K562 (cell line): ENCODE measurements at regions not wholly inside any gene's neighbourhood (a gene's known extent, or its start where the extent isn't known, plus 50 kb on each side); places are given as distances from the start of the nearest gene placed in this dataset.
A peak's percentile ranks its signal among the peaks of the same experiment; 100 is the strongest.

ENCODE experiments used
- ATF4 ChIP-seq: fragments of 450-650 bp; formaldehyde crosslinking; IDR thresholded peaks from 2 replicates; pipeline ENCODE4 v1.4.0; 2022; ENCODE audit warnings: mild to moderate bottlenecking, moderate library complexity
- BRCA1 ChIP-seq, 2 experiments: fragments of 450-650 bp in 1 of 2; sonication (generic) in 1 of 2; formaldehyde crosslinking in 1 of 2; IDR thresholded peaks; 2 replicates each; pipeline versions ENCODE4 v1.5.0 to v1.6.1; 2017 to 2020; ENCODE audit warnings: mild to moderate bottlenecking in 1 of 2, missing genetic modification reagents in 1 of 2
- CBFA2T3 ChIP-seq: fragments of 450-650 bp; IDR thresholded peaks from 2 replicates; pipeline ENCODE4 v1.6.1; 2017
- CHD1 ChIP-seq: fragments of 200-600 bp; sonication (generic); IDR thresholded peaks from one replicate; pipeline ENCODE4 v1.6.1; 2012; ENCODE audit warnings: mild to moderate bottlenecking, moderate library complexity, low read length, inconsistent platforms
- DPF2 ChIP-seq: fragments of 450-650 bp; IDR thresholded peaks from 2 replicates; pipeline ENCODE4 v1.6.1; 2016
- ETV5 ChIP-seq: sonication (generic); formaldehyde crosslinking; IDR thresholded peaks from 2 replicates; pipeline ENCODE4 v1.4.0; 2020; ENCODE audit warnings: low read depth, mild to moderate bottlenecking, missing genetic modification reagents
- FOXK2 ChIP-seq, 2 experiments: fragments of 450-650 bp; IDR thresholded peaks in 1 of 2; conservative IDR thresholded peaks in 1 of 2; 2 replicates each; pipeline ENCODE4 v1.6.1; 2016; ENCODE audit warnings: low read depth in 2 of 2, mild to moderate bottlenecking in 1 of 2
- FOXM1 ChIP-seq, 2 experiments: fragments of 450-650 bp in 1 of 2; sonication (generic) in 1 of 2; formaldehyde crosslinking in 1 of 2; IDR thresholded peaks; 2 replicates each; pipeline versions ENCODE4 v1.6.1 to v1.9.0; 2017 to 2022; ENCODE audit warnings: low read depth in 2 of 2, mild to moderate bottlenecking in 2 of 2, missing genetic modification reagents in 1 of 2, moderate library complexity in 1 of 2
- GATA2 ChIP-seq: sonication (generic); formaldehyde crosslinking; IDR thresholded peaks from 2 replicates; pipeline ENCODE4 v1.4.0; 2020; ENCODE audit warnings: mild to moderate bottlenecking, missing genetic modification reagents
- HES1 ChIP-seq: fragments of 450-650 bp; IDR thresholded peaks from 2 replicates; pipeline ENCODE4 v1.6.1; 2016; ENCODE audit warnings: low read depth, mild to moderate bottlenecking, moderate library complexity
- LEF1 ChIP-seq: fragments of 450-650 bp; IDR thresholded peaks from 2 replicates; pipeline ENCODE4 v1.6.1; 2016; ENCODE audit warnings: mild to moderate bottlenecking
- MCM3 ChIP-seq: fragments of 450-650 bp; IDR thresholded peaks from 2 replicates; pipeline ENCODE4 v1.6.1; 2016
- MEIS2 ChIP-seq: fragments of 450-650 bp; IDR thresholded peaks from 2 replicates; pipeline ENCODE4 v1.6.1; 2014; ENCODE audit warnings: mild to moderate bottlenecking; ENCODE audit not compliant: partially characterized antibody
- MTA2 ChIP-seq: fragments of 450-650 bp; IDR thresholded peaks from 2 replicates; pipeline ENCODE4 v1.6.1; 2016; ENCODE audit warnings: low read depth
- RBM39 ChIP-seq: fragments of 200-400 bp; formaldehyde crosslinking; optimal IDR thresholded peaks from 2 replicates; pipeline ENCODE3; 2018; ENCODE audit warnings: low read depth, low read length
- SMARCA4 ChIP-seq: fragments of 450-650 bp; IDR thresholded peaks from 2 replicates; pipeline ENCODE4 v1.6.1; 2016
- SMARCE1 ChIP-seq: fragments of 450-650 bp; IDR thresholded peaks from 2 replicates; pipeline ENCODE4 v1.7.1; 2016; ENCODE audit warnings: mild to moderate bottlenecking
- TAF9B ChIP-seq: fragments of 450-650 bp; IDR thresholded peaks from 2 replicates; pipeline ENCODE4 v1.6.1; 2018; ENCODE audit warnings: mild to moderate bottlenecking; ENCODE audit not compliant: partially characterized antibody
- THAP12 ChIP-seq: fragments of 250-450 bp; sonication (Bioruptor Pico); IDR thresholded peaks from 2 replicates; pipeline ENCODE4 v1.9.0; 2021; ENCODE audit warnings: mild to moderate bottlenecking, inconsistent platforms
- ZNF384 ChIP-seq: IDR thresholded peaks from 2 replicates; pipeline ENCODE4 v1.6.1; 2012; ENCODE audit warnings: low read depth, low read length, improper control_type of control experiment
- ZNF518B ChIP-seq: fragments of 250-450 bp; sonication (Bioruptor Pico); IDR thresholded peaks from 2 replicates; pipeline ENCODE4 v1.5.0; 2021; ENCODE audit warnings: mild to moderate bottlenecking, moderate library complexity
- ZNF644 ChIP-seq: fragments of 200-800 bp; sonication (Bioruptor generic); IDR thresholded peaks from 2 replicates; pipeline ENCODE4 v1.6.1; 2016; ENCODE audit warnings: low read depth, missing genetic modification characterization, missing compliant biosample characterization
- ZNF764 ChIP-seq: fragments of 250-450 bp; sonication (Bioruptor Pico); IDR thresholded peaks from 2 replicates; pipeline ENCODE4 v1.4.0; 2020; ENCODE audit warnings: low read depth, mild to moderate bottlenecking, moderate library complexity

- TF ChIP-seq THAP12 (CRISPR knock-in tag): no peak
- TF ChIP-seq ATF4 (CRISPR knock-in tag): peak; percentile 86
- peak; percentile 68; the same call in 1 of the 2 replicates for TF ChIP-seq LEF1
- peak; percentile 51; the same call in 1 of the 2 replicates for TF ChIP-seq HES1
- TF ChIP-seq RBM39: no peak
- TF ChIP-seq MEIS2: peak; percentile 89
- TF ChIP-seq SMARCE1: peak; percentile 73; the same call in 1 of the 2 replicates
- peak; percentile 67; the same call in 1 of the 2 replicates for TF ChIP-seq DPF2
- TF ChIP-seq TAF9B: no peak
- no peak for TF ChIP-seq ETV5
- peak; percentile 27; the same call in 1 of the 2 replicates for TF ChIP-seq GATA2
- TF ChIP-seq ZNF518B (CRISPR knock-in tag): no peak
- TF ChIP-seq MTA2: peak; percentile 72
- TF ChIP-seq CBFA2T3: peak; percentile 75
- TF ChIP-seq CHD1: no peak
- TF ChIP-seq SMARCA4: peak; percentile 82
- peak; percentile 63; the same call in 1 of the 2 replicates for TF ChIP-seq FOXM1 (IDR thresholded peaks at IDR 0.05; ENCODE audit: low read depth)
- TF ChIP-seq FOXM1 (CRISPR knock-in tag; IDR thresholded peaks at IDR 0.05; ENCODE audit: low read depth): no peak
- 0 out of 2 replicates have a peak, but pooled peaks have one; percentile 53 for TF ChIP-seq ZNF644 (tag)
- TF ChIP-seq ZNF764: no peak
- TF ChIP-seq MCM3: no peak
- peak; percentile 92 for TF ChIP-seq ZNF384
- no peak for TF ChIP-seq BRCA1 (IDR thresholded peaks at IDR 0.05)
- no peak for TF ChIP-seq BRCA1 (CRISPR knock-in tag; IDR thresholded peaks at IDR 0.05)
- 0 out of 4 replicates have a peak, but pooled peaks of 1 of the 2 experiments have one; percentile 39 for TF ChIP-seq FOXK2 (conservative IDR thresholded peaks at IDR 0.05 in 1 of 2, IDR thresholded peaks at IDR 0.05 in 1 of 2; ENCODE audit: low read depth in 2 of 2)
These were observed 69.2 kb upstream of the OSBPL8 start (continued) for GRCh38 chr12:76628745-76629144.
